Kidney (tissue), 13 donors: ENCODE measurements at regions not wholly inside any gene's neighbourhood (a gene's known extent, or its start where the extent isn't known, plus 50 kb on each side); places are given as distances from the start of the nearest gene placed in this dataset.
A peak's percentile ranks its signal among the peaks of the same experiment; 100 is the strongest.

Experiments used
- DNase-seq, 5 donors: peaks; one replicate each; pipeline ENCODE4 v3.0.0-alpha.2; 2013 to 2020
- FAIRE-seq: peaks from 2 replicates; lab custom pipeline; 2012; peaks lifted over from hg19 to GRCh38; lab: Jason Lieb, UNC
- H3K27ac ChIP-seq, 2 donors: one replicate each; pipeline ENCODE4 v1.7.0; 2013; ENCODE audit warnings: low read depth in 2 of 2, low read length in 2 of 2, inconsistent platforms in 1 of 2
- H3K27me3 ChIP-seq: one replicate; pipeline ENCODE4 v1.7.1; 2013; ENCODE audit warnings: low read length, inconsistent platforms; ENCODE audit not compliant: control insufficient read depth, insufficient read depth
- H3K36me3 ChIP-seq, 3 donors: one replicate each; pipeline versions ENCODE4 v1.7.0 to v1.7.1; 2013; ENCODE audit warnings: low read length in 3 of 3, control low read depth in 1 of 3, inconsistent platforms in 1 of 3; ENCODE audit not compliant: insufficient read depth in 3 of 3, control insufficient read depth in 2 of 3
- H3K4me1 ChIP-seq, 3 donors: one replicate each; pipeline versions ENCODE4 v1.7.0 to v1.7.1; 2013; ENCODE audit warnings: low read length in 3 of 3, inconsistent platforms in 1 of 3, low read depth in 1 of 3; ENCODE audit not compliant: control insufficient read depth in 2 of 3, insufficient read depth in 2 of 3
- H3K4me3 ChIP-seq, 3 donors: one replicate each; pipeline versions ENCODE4 v1.7.0 to v1.8.1; 2013; ENCODE audit warnings: low read length in 3 of 3, control low read depth in 1 of 3, inconsistent platforms in 1 of 3
- H3K9ac ChIP-seq, 3 donors: one replicate each; pipeline versions ENCODE4 v1.7.0 to v1.7.1; 2013; ENCODE audit warnings: low read length in 3 of 3, control low read depth in 1 of 3, inconsistent platforms in 1 of 3
- H3K9me3 ChIP-seq, 3 donors: one replicate each; pipeline versions ENCODE4 v1.7.0 to v1.7.1; 2013; ENCODE audit warnings: low read length in 3 of 3, control low read depth in 1 of 3, inconsistent platforms in 1 of 3; ENCODE audit not compliant: control insufficient read depth in 2 of 3, insufficient read depth in 1 of 3
- CTCF ChIP-seq: IDR thresholded peaks from 3 replicates; pipeline ENCODE4 v1.5.1; 2012; ENCODE audit warnings: mild to moderate bottlenecking, moderate library complexity, borderline replicate concordance; ENCODE audit not compliant: insufficient read depth; ENCODE audit errors: extremely low read depth
- intact Hi-C: fragments of 100-400 bp; cut with DNase I; formaldehyde crosslinking; loops from one replicate; pipeline ENCODE4 v1.11.1; 2022
- donor health status: control.
- donor health status: control.
- donor health status: control.
- donor health status: control.
- donor health status: control.
- donor health status: DM: yes; HTN: yes; CAD: no.
- donor health status: Normal renal cell carcinoma (clear cell type).

GRCh38 chr3:40908612-40909011 is 290.7 kb upstream of the CTNNB1 start:
- peaks cover 0 to 11% (median 6%) of the 10 kb centered on the region in 3 donors for H3K4me1 ChIP-seq
- TF ChIP-seq CTCF, result no peak
- FAIRE-seq (no peak), DNase-seq (no peak)
- H3K36me3 ChIP-seq, result no peaks in the 10 kb centered on the region
- no peaks in the 10 kb centered on the region for H3K27me3 ChIP-seq
- H3K27ac ChIP-seq, result no peak overlapping the region
- H3K4me3 ChIP-seq, result no peak overlapping the region
- H3K9ac ChIP-seq, result no peak overlapping the region
- intact Hi-C loops, result no loop called here
- H3K9me3 ChIP-seq, result no peaks in the 10 kb centered on the region

- DNase-seq (no peak), FAIRE-seq (no peak)
- intact Hi-C loops, result no loop called here
- no peak overlapping the region for H3K27ac ChIP-seq
- no peaks in the 10 kb centered on the region for H3K27me3 ChIP-seq
- H3K36me3 ChIP-seq, result no peaks in the 10 kb centered on the region
- H3K9me3 ChIP-seq, result no peaks in the 10 kb centered on the region
- no peak overlapping the region for H3K4me3 ChIP-seq
- H3K9ac ChIP-seq, result no peak overlapping the region
- peaks cover 0 to 17% (median 16%) of the 10 kb centered on the region in 3 donors for H3K4me1 ChIP-seq
- TF ChIP-seq CTCF, result no peak
Measured at GRCh38 chr3:40911264-40911663, 288.0 kb upstream of the CTNNB1 start.

- intact Hi-C loops, result no loop called here
- Histone ChIP-seq H3K9ac (no peak overlapping the region), H3K4me1 (peaks cover 0 to 17% (median 16%) of the 10 kb centered on the region in 3 donors), H3K9me3 (no peaks in the 10 kb centered on the region), H3K27me3 (no peaks in the 10 kb centered on the region), H3K36me3 (no peaks in the 10 kb centered on the region), H3K27ac (no peak overlapping the region), H3K4me3 (no peak overlapping the region)
- peak in 2 of 5 donors; percentile 70 to 71 for DNase-seq
- FAIRE-seq, result no peak
- TF ChIP-seq CTCF, result no peak
Measured at GRCh38 chr3:40911928-40912327, 287.4 kb upstream of the CTNNB1 start.

GRCh38 chr3:40912461-40912860 is 286.8 kb upstream of the CTNNB1 start:
- no peak for FAIRE-seq
- no peak for DNase-seq
- intact Hi-C loops, result no loop called here

More at GRCh38 chr3:40912461-40912860, 286.8 kb upstream of the CTNNB1 start:
- no peak overlapping the region for H3K27ac ChIP-seq
- no peaks in the 10 kb centered on the region for H3K27me3 ChIP-seq
- H3K36me3 ChIP-seq, result no peaks in the 10 kb centered on the region
- no peak for TF ChIP-seq CTCF
- peaks cover 0 to 17% (median 16%) of the 10 kb centered on the region in 3 donors for H3K4me1 ChIP-seq
- H3K9me3 ChIP-seq, result no peaks in the 10 kb centered on the region
- no peak overlapping the region for H3K4me3 ChIP-seq
- H3K9ac ChIP-seq, result no peak overlapping the region
